CD4-positive, alpha-beta T cell (primary cell): ENCODE measurements at regions not wholly inside any gene's neighbourhood (a gene's known extent, or its start where the extent isn't known, plus 50 kb on each side); places are given as distances from the start of the nearest gene placed in this dataset.

Experiments used
- ATAC-seq: fragments of 200-7000 bp; cut with Tn5 transposase; one replicate; pipeline ENCODE4 v1.10.0; 2022; ENCODE audit warnings: mild to moderate bottlenecking; ENCODE audit not compliant: poor library complexity
- CTCF ChIA-PET: fragments of 350-600 bp; sonication (Branson Sonifier 250); formaldehyde crosslinking; loops from one replicate; lab custom pipeline; 2021; ENCODE audit warnings: antibody characterized with exemption, inconsistent platforms; lab: Charles Lee
- POLR2A ChIA-PET: fragments of 350-600 bp; sonication (Branson Sonifier 250); formaldehyde crosslinking; loops from one replicate; lab custom pipeline; 2021; ENCODE audit warnings: antibody characterized with exemption, inconsistent platforms; lab: Charles Lee
- DNase-seq, 14 experiments: peaks; one replicate each; pipeline ENCODE4 v3.0.0-alpha.2; 2013 to 2020; ENCODE audit warnings: mixed read lengths in 2 of 14
- H3K27ac ChIP-seq, 2 donors: one replicate each; pipeline versions ENCODE4 v1.5.1 to v1.7.0; 2013; ENCODE audit warnings: low read length in 2 of 2, low read depth in 1 of 2, mild to moderate bottlenecking in 1 of 2
- H3K27me3 ChIP-seq, 2 experiments: 1 replicate in 1 of 2; 2 replicates in 1 of 2; pipeline versions ENCODE4 v1.6.1 to v1.7.0; 2013; ENCODE audit warnings: low read length in 2 of 2, control low read depth in 1 of 2, mild to moderate bottlenecking in 1 of 2, moderate library complexity in 1 of 2; ENCODE audit not compliant: insufficient read depth in 2 of 2, control insufficient read depth in 1 of 2
- H3K36me3 ChIP-seq: one replicate; pipeline ENCODE4 v1.6.1; 2013; ENCODE audit warnings: low read length, control low read depth; ENCODE audit not compliant: insufficient read depth
- H3K4me1 ChIP-seq: one replicate; pipeline ENCODE4 v1.6.1; 2013; ENCODE audit warnings: low read length, control low read depth; ENCODE audit not compliant: insufficient read depth
- H3K4me3 ChIP-seq: one replicate; pipeline ENCODE4 v1.5.1; 2013; ENCODE audit warnings: mild to moderate bottlenecking, low read length, moderate library complexity
- H3K9me3 ChIP-seq, 2 experiments: 1 replicate in 1 of 2; 2 replicates in 1 of 2; pipeline versions ENCODE4 v1.6.1 to v1.7.0; 2013; ENCODE audit warnings: low read length in 2 of 2, mild to moderate bottlenecking in 2 of 2, control low read depth in 1 of 2, moderate library complexity in 1 of 2; ENCODE audit not compliant: control insufficient read depth in 1 of 2, insufficient read depth in 1 of 2
- H3K27ac Mint-ChIP-seq: one replicate; pipeline ENCODE4 v1.8.0; 2020; ENCODE audit warnings: mixed read lengths
- H3K27me3 Mint-ChIP-seq: one replicate; pipeline ENCODE4 v1.8.0; 2021; ENCODE audit warnings: mixed read lengths
- H3K36me3 Mint-ChIP-seq: one replicate; pipeline ENCODE4 v1.8.0; 2021; ENCODE audit warnings: low read depth, mixed read lengths
- H3K4me1 Mint-ChIP-seq: one replicate; pipeline ENCODE4 v1.8.0; 2021; ENCODE audit warnings: low read depth, mixed read lengths
- H3K4me3 Mint-ChIP-seq: one replicate; pipeline ENCODE4 v1.8.0; 2020; ENCODE audit warnings: mild to moderate bottlenecking, mixed read lengths
- H3K9me3 Mint-ChIP-seq: one replicate; pipeline ENCODE4 v1.8.0; 2020; ENCODE audit warnings: mixed read lengths
- CTCF ChIP-seq: fragments of 200-600 bp; IDR thresholded peaks from one replicate; pipeline ENCODE4 v1.8.0; 2022; ENCODE audit warnings: antibody characterized with exemption, mild to moderate bottlenecking
- intact Hi-C, 2 experiments: fragments of 100-400 bp; cut with DNase I in 1 of 2; cut with micrococcal nuclease in 1 of 2; formaldehyde crosslinking; loops; one replicate each; pipeline versions ENCODE4 v1.15.1 to v1.9.0; 2023 to 2025; cut with DNase I, micrococcal nuclease

GRCh38 chr9:28410411-28410810, 837.1 kb upstream of the C9orf72 start:
- no peaks in the 10 kb centered on the region for H3K27me3 ChIP-seq
- intact Hi-C loops, result no loop called here
- H3K4me1 ChIP-seq, result no peaks in the 10 kb centered on the region
- H3K36me3 Mint-ChIP-seq, result no peaks in the 10 kb centered on the region
- ChIA-PET CTCF (no interaction called here), POLR2A (no interaction called here)
- H3K4me1 Mint-ChIP-seq, result no peaks in the 10 kb centered on the region
- no peak overlapping the region for H3K27ac Mint-ChIP-seq
- no peak overlapping the region for H3K27ac ChIP-seq
- H3K4me3 ChIP-seq, result no peak overlapping the region
- ATAC-seq (no peak), DNase-seq (no peak)
- H3K4me3 Mint-ChIP-seq, result no peak overlapping the region
- peaks cover 3% of the 10 kb centered on the region for H3K9me3 Mint-ChIP-seq
- H3K27me3 Mint-ChIP-seq, result no peaks in the 10 kb centered on the region
- TF ChIP-seq CTCF, result no peak
- no peaks in the 10 kb centered on the region for H3K36me3 ChIP-seq
- no peaks in the 10 kb centered on the region for H3K9me3 ChIP-seq

GRCh38 chr9:28413471-28413870, 840.2 kb upstream of the C9orf72 start:
- H3K36me3 Mint-ChIP-seq, result no peaks in the 10 kb centered on the region

GRCh38 chr9:28423255-28423654, 850.0 kb upstream of the C9orf72 start:
- H3K9me3 ChIP-seq, result peaks cover 0 to 2% of the 10 kb centered on the region in 2 experiments
- Mint-ChIP-seq H3K27me3 (no peaks in the 10 kb centered on the region), H3K4me3 (no peak overlapping the region), H3K4me1 (no peaks in the 10 kb centered on the region), H3K9me3 (peaks cover 2% of the 10 kb centered on the region), H3K36me3 (no peaks in the 10 kb centered on the region), H3K27ac (no peak overlapping the region)
- no peaks in the 10 kb centered on the region for H3K36me3 ChIP-seq
- no peaks in the 10 kb centered on the region for H3K4me1 ChIP-seq
- no peak overlapping the region for H3K4me3 ChIP-seq
- no peak overlapping the region for H3K27ac ChIP-seq
- TF ChIP-seq CTCF, result no peak
- no peaks in the 10 kb centered on the region for H3K27me3 ChIP-seq
- intact Hi-C loops, result no loop called here
- ChIA-PET POLR2A (no interaction called here), CTCF (no interaction called here)
- DNase-seq, result no peak
- ATAC-seq, result no peak

More at GRCh38 chr9:28413471-28413870, 840.2 kb upstream of the C9orf72 start:
- no peak overlapping the region for H3K27ac Mint-ChIP-seq
- intact Hi-C loops, result no loop called here
- ATAC-seq (no peak), DNase-seq (no peak)
- no peaks in the 10 kb centered on the region for H3K9me3 Mint-ChIP-seq
- H3K4me3 Mint-ChIP-seq, result no peak overlapping the region
- H3K4me3 ChIP-seq, result no peak overlapping the region
- no peaks in the 10 kb centered on the region for H3K4me1 ChIP-seq
- no peak for TF ChIP-seq CTCF
- H3K27me3 ChIP-seq, result no peaks in the 10 kb centered on the region
- no peaks in the 10 kb centered on the region for H3K36me3 ChIP-seq
- H3K9me3 ChIP-seq, result peaks cover 0 to 4% of the 10 kb centered on the region in 2 experiments
- H3K4me1 Mint-ChIP-seq, result no peaks in the 10 kb centered on the region
- ChIA-PET POLR2A (no interaction called here), CTCF (no interaction called here)
- H3K27me3 Mint-ChIP-seq, result no peaks in the 10 kb centered on the region
- H3K27ac ChIP-seq, result no peak overlapping the region
